ENCODE measurements at regions not wholly inside any gene's neighbourhood (a gene's known extent, or its start where the extent isn't known, plus 50 kb on each side); places are given as distances from the start of the nearest gene placed in this dataset.

DNA sequence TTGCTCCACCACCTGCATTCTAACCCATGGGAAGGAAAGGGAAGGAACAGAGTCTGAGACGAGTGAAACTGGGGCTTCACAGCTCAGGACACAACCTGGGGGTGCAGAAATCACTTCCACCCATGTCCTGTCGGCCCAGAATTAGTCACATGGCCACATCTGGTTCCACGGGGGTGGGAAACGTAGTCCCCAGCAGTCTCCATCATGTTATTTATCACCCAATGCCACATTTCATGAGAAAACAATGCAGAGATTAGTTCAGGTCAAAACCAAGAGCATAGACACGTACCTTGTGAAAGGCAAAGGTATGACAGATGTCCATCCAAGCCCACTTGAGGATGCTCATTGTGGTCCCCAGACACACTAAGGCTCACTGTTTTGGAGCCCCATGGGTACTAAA is 125.1 kb downstream of the MED10 start:
- no peak for TF ChIP-seq EZH2phosphoT487 (IDR thresholded peaks at IDR 0.05; ENCODE audit: borderline replicate concordance, low read length)
- TF ChIP-seq, protein P1, sequence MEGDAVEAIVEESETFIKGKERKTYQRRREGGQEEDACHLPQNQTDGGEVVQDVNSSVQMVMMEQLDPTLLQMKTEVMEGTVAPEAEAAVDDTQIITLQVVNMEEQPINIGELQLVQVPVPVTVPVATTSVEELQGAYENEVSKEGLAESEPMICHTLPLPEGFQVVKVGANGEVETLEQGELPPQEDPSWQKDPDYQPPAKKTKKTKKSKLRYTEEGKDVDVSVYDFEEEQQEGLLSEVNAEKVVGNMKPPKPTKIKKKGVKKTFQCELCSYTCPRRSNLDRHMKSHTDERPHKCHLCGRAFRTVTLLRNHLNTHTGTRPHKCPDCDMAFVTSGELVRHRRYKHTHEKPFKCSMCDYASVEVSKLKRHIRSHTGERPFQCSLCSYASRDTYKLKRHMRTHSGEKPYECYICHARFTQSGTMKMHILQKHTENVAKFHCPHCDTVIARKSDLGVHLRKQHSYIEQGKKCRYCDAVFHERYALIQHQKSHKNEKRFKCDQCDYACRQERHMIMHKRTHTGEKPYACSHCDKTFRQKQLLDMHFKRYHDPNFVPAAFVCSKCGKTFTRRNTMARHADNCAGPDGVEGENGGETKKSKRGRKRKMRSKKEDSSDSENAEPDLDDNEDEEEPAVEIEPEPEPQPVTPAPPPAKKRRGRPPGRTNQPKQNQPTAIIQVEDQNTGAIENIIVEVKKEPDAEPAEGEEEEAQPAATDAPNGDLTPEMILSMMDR (IDR thresholded peaks at IDR 0.05; ENCODE audit: low read depth, low read length, poor library complexity, severe bottlenecking): no peak

DNA sequence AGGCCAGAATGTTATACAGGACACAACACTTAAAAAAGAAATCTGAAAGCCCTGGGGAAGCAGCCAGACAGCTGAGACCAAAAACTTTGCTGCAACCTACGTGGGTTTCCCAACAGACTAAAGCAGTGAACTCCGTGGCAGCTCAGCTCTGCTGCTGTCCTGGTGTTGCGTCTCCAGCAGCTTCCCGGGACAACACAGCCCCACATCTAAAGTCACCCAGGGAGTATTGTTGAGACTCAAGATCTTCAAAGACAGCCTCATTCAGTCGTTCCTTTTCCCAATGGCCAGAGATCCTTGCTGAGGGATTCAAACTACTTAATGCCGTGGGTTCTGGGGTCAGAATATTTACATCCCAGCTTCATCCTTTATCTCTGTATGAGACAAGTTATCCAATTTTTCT is 125.8 kb downstream of the MED10 start:
- no peak overlapping the region for H3K4me2 ChIP-seq (ENCODE audit: low read length)
- H3K79me2 ChIP-seq (ENCODE audit: control insufficient read depth, low read length): no peaks in the 10 kb centered on the region
- no peaks in the 10 kb centered on the region for H3F3A ChIP-seq (ENCODE audit: control insufficient read depth, insufficient read depth)
- TF ChIP-seq EZH2phosphoT487 (IDR thresholded peaks at IDR 0.05; ENCODE audit: borderline replicate concordance, low read length): no peak
- TF ChIP-seq, protein P1 (IDR thresholded peaks at IDR 0.05; ENCODE audit: low read depth, low read length, poor library complexity, severe bottlenecking): no peak
- H3K4me1 ChIP-seq (ENCODE audit: control insufficient read depth, low read length): no peaks in the 10 kb centered on the region
- H3K27ac ChIP-seq (ENCODE audit: low read depth, low read length): no peak overlapping the region
- no peaks in the 10 kb centered on the region for H3K9me2 ChIP-seq (replicated peaks; ENCODE audit: control insufficient read depth, low read length)
- no peaks in the 10 kb centered on the region for H4K20me1 ChIP-seq (ENCODE audit: control insufficient read depth, insufficient read depth, low read depth, low read length)
- no peak overlapping the region for H3K4me3 ChIP-seq (ENCODE audit: low read length)
- no peaks in the 10 kb centered on the region for H3K36me3 ChIP-seq (ENCODE audit: control insufficient read depth, low read length)
- no peaks in the 10 kb centered on the region for H3K27me3 ChIP-seq (ENCODE audit: control insufficient read depth, low read length)
- no peaks in the 10 kb centered on the region for H3K9me3 ChIP-seq (ENCODE audit: control insufficient read depth, insufficient read depth, low read length)

More for the DNA sequence above, 125.1 kb downstream of the MED10 start:
- H4K20me1 ChIP-seq (ENCODE audit: control insufficient read depth, insufficient read depth, low read depth, low read length): no peaks in the 10 kb centered on the region
- no peaks in the 10 kb centered on the region for H3K9me3 ChIP-seq (ENCODE audit: control insufficient read depth, insufficient read depth, low read length)
- H3K4me1 ChIP-seq (ENCODE audit: control insufficient read depth, low read length): no peaks in the 10 kb centered on the region
- H3K27me3 ChIP-seq (ENCODE audit: control insufficient read depth, low read length): no peaks in the 10 kb centered on the region
- no peaks in the 10 kb centered on the region for H3K9me2 ChIP-seq (replicated peaks; ENCODE audit: control insufficient read depth, low read length)
- H3K4me2 ChIP-seq (ENCODE audit: low read length): no peak overlapping the region
- H3F3A ChIP-seq (ENCODE audit: control insufficient read depth, insufficient read depth): no peaks in the 10 kb centered on the region
- no peak overlapping the region for H3K27ac ChIP-seq (ENCODE audit: low read depth, low read length)
- H3K79me2 ChIP-seq (ENCODE audit: control insufficient read depth, low read length): no peaks in the 10 kb centered on the region
- H3K4me3 ChIP-seq (ENCODE audit: low read length): no peak overlapping the region
- no peaks in the 10 kb centered on the region for H3K36me3 ChIP-seq (ENCODE audit: control insufficient read depth, low read length)

DNA sequence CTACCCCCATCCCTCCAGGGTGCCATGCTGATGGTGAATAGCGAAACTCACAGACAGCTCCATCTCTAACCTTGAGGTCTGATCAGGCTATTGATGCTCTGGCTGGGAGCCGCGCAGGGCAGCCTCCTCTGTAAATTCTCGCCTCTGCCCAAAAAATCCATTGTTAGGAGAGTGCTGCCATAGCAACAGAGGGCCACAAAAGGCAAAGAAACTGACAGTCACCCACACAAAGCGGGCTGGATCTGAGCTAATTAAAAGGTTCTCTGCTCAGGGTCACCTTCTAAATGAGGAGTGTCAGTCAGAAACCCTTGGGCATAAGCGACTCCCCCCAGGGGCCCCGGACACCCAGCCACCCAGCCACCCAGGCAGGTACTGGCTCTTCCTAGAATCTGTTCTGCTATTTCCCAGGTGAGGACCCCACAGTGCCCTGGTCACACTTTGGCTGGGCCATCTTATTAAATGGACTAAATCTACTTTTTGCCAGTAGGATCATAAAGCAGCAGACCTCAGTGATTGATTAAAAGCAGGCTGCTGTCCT is 126.7 kb downstream of the MED10 start:
- H3K79me2 ChIP-seq (ENCODE audit: control insufficient read depth, low read length): no peaks in the 10 kb centered on the region
- no peaks in the 10 kb centered on the region for H3F3A ChIP-seq (ENCODE audit: control insufficient read depth, insufficient read depth)
- TF ChIP-seq, protein P1 (IDR thresholded peaks at IDR 0.05; ENCODE audit: low read depth, low read length, poor library complexity, severe bottlenecking): no peak
- TF ChIP-seq EZH2phosphoT487 (IDR thresholded peaks at IDR 0.05; ENCODE audit: borderline replicate concordance, low read length): no peak
- no peaks in the 10 kb centered on the region for H3K9me2 ChIP-seq (replicated peaks; ENCODE audit: control insufficient read depth, low read length)
- H3K36me3 ChIP-seq (ENCODE audit: control insufficient read depth, low read length): no peaks in the 10 kb centered on the region
- H3K27ac ChIP-seq (ENCODE audit: low read depth, low read length): no peak overlapping the region
- no peaks in the 10 kb centered on the region for H3K27me3 ChIP-seq (ENCODE audit: control insufficient read depth, low read length)
- H4K20me1 ChIP-seq (ENCODE audit: control insufficient read depth, insufficient read depth, low read depth, low read length): no peaks in the 10 kb centered on the region
- H3K9me3 ChIP-seq (ENCODE audit: control insufficient read depth, insufficient read depth, low read length): no peaks in the 10 kb centered on the region
- H3K4me2 ChIP-seq (ENCODE audit: low read length): no peak overlapping the region
- H3K4me3 ChIP-seq (ENCODE audit: low read length): no peak overlapping the region
- no peaks in the 10 kb centered on the region for H3K4me1 ChIP-seq (ENCODE audit: control insufficient read depth, low read length)

Data from DOHH2 (cell line).